Ovary (tissue), 3 donors: ENCODE measurements at regions not wholly inside any gene's neighbourhood (a gene's known extent, or its start where the extent isn't known, plus 50 kb on each side); places are given as distances from the start of the nearest gene placed in this dataset.

ENCODE experiments used
- EP300 ChIP-seq: sonication (generic); formaldehyde crosslinking; IDR thresholded peaks from one replicate; pipeline ENCODE4 v1.6.1; 2017; ENCODE audit warnings: antibody characterized with exemption
- POLR2A ChIP-seq: fragments of 450-650 bp; IDR thresholded peaks from one replicate; pipeline ENCODE4 v1.6.1; 2017; ENCODE audit warnings: antibody characterized with exemption, mild to moderate bottlenecking, moderate library complexity
- TF ChIP-seq, protein P1 (sequence below), 3 donors: fragments of 450-650 bp in 2 of 3; fragments of 200-600 bp in 1 of 3; IDR thresholded peaks; one replicate each; pipeline versions ENCODE4 v1.5.1 to v1.8.0; 2016 to 2022; ENCODE audit warnings: antibody characterized with exemption in 3 of 3, mild to moderate bottlenecking in 1 of 3
- donor health status: DM: no; HTN: no; CAD: no.

DNA sequence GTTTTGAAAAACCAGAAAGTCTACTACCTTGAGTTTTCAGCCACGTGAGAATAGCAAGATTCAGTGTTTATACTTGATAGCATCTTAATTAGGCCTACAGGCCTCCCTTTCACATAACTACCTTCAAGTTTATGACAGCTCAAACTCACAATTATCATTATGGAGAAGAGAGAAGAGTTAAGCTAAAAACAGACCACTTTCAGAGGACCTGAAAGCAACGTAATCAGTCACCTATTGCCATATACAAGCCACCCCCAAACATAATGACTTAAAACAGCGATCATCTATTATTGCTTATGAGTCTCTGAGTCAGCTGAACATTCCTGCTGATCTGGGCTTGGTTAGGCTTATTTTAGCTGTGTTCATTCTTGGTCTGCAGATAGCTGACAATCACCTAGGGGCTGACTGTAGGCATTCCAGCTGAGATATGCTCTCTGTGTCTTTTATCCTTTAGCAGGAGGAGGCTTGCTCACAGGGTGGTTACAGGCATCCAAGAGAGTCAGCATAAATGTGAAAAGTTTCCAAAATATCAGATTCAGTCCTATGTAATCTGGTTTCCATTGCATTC lies 130.9 kb downstream of the COX7C start:
- no peak for TF ChIP-seq POLR2A
- TF ChIP-seq, protein P1, sequence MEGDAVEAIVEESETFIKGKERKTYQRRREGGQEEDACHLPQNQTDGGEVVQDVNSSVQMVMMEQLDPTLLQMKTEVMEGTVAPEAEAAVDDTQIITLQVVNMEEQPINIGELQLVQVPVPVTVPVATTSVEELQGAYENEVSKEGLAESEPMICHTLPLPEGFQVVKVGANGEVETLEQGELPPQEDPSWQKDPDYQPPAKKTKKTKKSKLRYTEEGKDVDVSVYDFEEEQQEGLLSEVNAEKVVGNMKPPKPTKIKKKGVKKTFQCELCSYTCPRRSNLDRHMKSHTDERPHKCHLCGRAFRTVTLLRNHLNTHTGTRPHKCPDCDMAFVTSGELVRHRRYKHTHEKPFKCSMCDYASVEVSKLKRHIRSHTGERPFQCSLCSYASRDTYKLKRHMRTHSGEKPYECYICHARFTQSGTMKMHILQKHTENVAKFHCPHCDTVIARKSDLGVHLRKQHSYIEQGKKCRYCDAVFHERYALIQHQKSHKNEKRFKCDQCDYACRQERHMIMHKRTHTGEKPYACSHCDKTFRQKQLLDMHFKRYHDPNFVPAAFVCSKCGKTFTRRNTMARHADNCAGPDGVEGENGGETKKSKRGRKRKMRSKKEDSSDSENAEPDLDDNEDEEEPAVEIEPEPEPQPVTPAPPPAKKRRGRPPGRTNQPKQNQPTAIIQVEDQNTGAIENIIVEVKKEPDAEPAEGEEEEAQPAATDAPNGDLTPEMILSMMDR (IDR thresholded peaks at IDR 0.05): no peak
- no peak for TF ChIP-seq EP300
